ENCODE measurements at regions not wholly inside any gene's neighbourhood (a gene's known extent, or its start where the extent isn't known, plus 50 kb on each side); places are given as distances from the start of the nearest gene placed in this dataset.

DNA sequence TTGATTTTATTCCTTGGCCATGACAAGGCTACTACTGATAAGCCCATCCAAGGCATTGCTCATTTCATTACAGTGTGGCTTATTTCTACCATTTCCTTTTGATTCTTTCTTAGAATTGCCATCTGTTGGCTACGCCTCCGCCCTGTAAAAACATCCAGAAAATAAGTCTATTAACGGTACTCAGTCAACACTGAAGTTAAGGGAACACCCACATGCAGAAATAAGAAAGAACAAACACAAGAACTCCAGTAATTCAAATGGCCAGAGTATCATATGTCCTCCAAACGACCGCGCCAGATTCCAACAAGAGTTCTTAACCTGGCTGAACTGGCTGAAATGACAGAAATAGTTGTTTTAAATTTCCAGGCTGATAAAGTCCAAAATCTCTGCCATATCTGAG, 90.3 kb downstream of the CXXC4 start:
- TF ChIP-seq, protein P1, sequence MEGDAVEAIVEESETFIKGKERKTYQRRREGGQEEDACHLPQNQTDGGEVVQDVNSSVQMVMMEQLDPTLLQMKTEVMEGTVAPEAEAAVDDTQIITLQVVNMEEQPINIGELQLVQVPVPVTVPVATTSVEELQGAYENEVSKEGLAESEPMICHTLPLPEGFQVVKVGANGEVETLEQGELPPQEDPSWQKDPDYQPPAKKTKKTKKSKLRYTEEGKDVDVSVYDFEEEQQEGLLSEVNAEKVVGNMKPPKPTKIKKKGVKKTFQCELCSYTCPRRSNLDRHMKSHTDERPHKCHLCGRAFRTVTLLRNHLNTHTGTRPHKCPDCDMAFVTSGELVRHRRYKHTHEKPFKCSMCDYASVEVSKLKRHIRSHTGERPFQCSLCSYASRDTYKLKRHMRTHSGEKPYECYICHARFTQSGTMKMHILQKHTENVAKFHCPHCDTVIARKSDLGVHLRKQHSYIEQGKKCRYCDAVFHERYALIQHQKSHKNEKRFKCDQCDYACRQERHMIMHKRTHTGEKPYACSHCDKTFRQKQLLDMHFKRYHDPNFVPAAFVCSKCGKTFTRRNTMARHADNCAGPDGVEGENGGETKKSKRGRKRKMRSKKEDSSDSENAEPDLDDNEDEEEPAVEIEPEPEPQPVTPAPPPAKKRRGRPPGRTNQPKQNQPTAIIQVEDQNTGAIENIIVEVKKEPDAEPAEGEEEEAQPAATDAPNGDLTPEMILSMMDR (IDR thresholded peaks at IDR 0.05): no peak
- TF ChIP-seq POLR2A (IDR thresholded peaks at IDR 0.05): no peak
- TF ChIP-seq POLR2AphosphoS5 (IDR thresholded peaks at IDR 0.05): no peak
- TF ChIP-seq EP300 (IDR thresholded peaks at IDR 0.05): no peak

Measured in stomach (tissue), 4 donors.